OCI-LY1 (cell line): ENCODE measurements at regions not wholly inside any gene's neighbourhood (a gene's known extent, or its start where the extent isn't known, plus 50 kb on each side); places are given as distances from the start of the nearest gene placed in this dataset.

Experiments used
- EZH2 ChIP-seq: fragments of 200-600 bp; sonication (generic), shearing (Covaris generic); IDR thresholded peaks from 2 replicates; pipeline ENCODE4 v1.8.0; 2017; ENCODE audit warnings: borderline replicate concordance, mixed run types, mild to moderate bottlenecking, antibody characterized with exemption, low read length, moderate library complexity, mixed read lengths
- TF ChIP-seq, protein P1 (sequence below): fragments of 200-600 bp; sonication (generic), shearing (Covaris generic); IDR thresholded peaks from 2 replicates; pipeline ENCODE4 v1.5.1; 2017; ENCODE audit warnings: mild to moderate bottlenecking, antibody characterized with exemption, low read length, moderate library complexity, mixed read lengths

DNA sequence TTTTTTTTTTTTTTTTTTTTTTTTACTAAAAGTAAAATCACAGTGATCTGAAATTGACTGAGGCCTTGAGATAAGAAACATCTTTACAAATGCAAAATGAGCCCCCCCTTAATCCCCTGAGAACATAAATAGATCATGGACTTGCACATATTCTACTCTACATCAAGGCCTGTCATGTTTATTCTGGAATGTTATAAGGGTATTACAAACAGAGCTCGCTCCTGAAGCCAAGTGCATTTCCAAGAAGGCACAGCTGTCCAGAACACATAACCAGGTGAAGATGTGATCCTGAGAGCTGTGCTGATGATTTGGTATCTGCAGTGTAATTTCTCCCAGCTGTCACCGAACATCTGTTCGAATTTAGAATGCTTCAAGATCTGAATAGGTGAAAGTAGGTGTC, 384.5 kb downstream of the GPAT3 start:
- TF ChIP-seq, protein P1, sequence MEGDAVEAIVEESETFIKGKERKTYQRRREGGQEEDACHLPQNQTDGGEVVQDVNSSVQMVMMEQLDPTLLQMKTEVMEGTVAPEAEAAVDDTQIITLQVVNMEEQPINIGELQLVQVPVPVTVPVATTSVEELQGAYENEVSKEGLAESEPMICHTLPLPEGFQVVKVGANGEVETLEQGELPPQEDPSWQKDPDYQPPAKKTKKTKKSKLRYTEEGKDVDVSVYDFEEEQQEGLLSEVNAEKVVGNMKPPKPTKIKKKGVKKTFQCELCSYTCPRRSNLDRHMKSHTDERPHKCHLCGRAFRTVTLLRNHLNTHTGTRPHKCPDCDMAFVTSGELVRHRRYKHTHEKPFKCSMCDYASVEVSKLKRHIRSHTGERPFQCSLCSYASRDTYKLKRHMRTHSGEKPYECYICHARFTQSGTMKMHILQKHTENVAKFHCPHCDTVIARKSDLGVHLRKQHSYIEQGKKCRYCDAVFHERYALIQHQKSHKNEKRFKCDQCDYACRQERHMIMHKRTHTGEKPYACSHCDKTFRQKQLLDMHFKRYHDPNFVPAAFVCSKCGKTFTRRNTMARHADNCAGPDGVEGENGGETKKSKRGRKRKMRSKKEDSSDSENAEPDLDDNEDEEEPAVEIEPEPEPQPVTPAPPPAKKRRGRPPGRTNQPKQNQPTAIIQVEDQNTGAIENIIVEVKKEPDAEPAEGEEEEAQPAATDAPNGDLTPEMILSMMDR = no peak
- no peak for TF ChIP-seq EZH2
